ENCODE measurements at regions not wholly inside any gene's neighbourhood (a gene's known extent, or its start where the extent isn't known, plus 50 kb on each side); places are given as distances from the start of the nearest gene placed in this dataset.

GRCh38 chr10:80786322-80786721 lies 248.6 kb downstream of the SH2D4B start:
- TF ChIP-seq POLR2A (IDR thresholded peaks at IDR 0.05; ENCODE audit: low read depth, low read length) (no peak), CTCF (conservative IDR thresholded peaks at IDR 0.05; ENCODE audit: low read depth, low read length) (no peak), NFE2L2 (IDR thresholded peaks at IDR 0.05; ENCODE audit: low read depth, low read length) (no peak), RAD21 (IDR thresholded peaks at IDR 0.05; ENCODE audit: low read length) (no peak), SMC3 (IDR thresholded peaks at IDR 0.05; ENCODE audit: low read depth, low read length) (no peak), USF2 (IDR thresholded peaks at IDR 0.05; ENCODE audit: low read depth, low read length) (no peak), FOS (IDR thresholded peaks at IDR 0.05; ENCODE audit: low read depth, low read length) (no peak), MAFK (IDR thresholded peaks at IDR 0.05; ENCODE audit: low read depth, low read length) (no peak), CHD1 (IDR thresholded peaks at IDR 0.05; ENCODE audit: low read depth, low read length) (no peak), MAZ (IDR thresholded peaks at IDR 0.05; ENCODE audit: borderline replicate concordance, low read depth, low read length) (no peak), CEBPB (IDR thresholded peaks at IDR 0.05; ENCODE audit: low read depth, low read length) (no peak), BHLHE40 (IDR thresholded peaks at IDR 0.05; ENCODE audit: low read depth, low read length) (no peak), RFX5 (IDR thresholded peaks at IDR 0.05; ENCODE audit: low read depth, low read length) (no peak), ELK1 (IDR thresholded peaks at IDR 0.05; ENCODE audit: borderline replicate concordance, low read depth, low read length) (no peak)

Measured in IMR-90 (cell line).